ENCODE measurements at regions not wholly inside any gene's neighbourhood (a gene's known extent, or its start where the extent isn't known, plus 50 kb on each side); places are given as distances from the start of the nearest gene placed in this dataset.

DNA sequence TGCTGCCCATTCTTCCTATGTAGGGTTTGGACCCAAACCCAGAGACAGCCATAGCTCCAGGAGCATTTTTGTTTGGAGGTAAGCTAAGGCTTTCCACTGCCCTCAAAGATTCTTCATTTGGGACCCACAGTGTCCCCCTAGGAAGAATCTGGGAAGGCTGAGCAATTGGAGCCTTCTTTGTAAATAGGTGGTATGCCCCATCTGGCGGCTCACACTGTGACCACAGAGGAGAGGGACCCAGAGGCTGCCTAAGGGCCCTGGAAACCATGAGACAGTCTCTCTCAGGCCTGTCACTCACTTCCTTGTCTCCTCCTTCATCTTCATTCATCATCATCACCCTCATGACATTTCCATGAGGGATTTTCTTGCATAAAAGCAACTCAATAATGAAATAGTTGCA lies 215.4 kb upstream of the OSR1 start:
- no peak overlapping the region for H3K4me3 ChIP-seq (replicated peaks in 1 of 3; ENCODE audit: insufficient read depth in 1 of 3, low read depth in 2 of 3, low read length in 3 of 3)
- in situ Hi-C loops (cut with HindIII; ENCODE audit: extremely low pct_ligation_motif_present, low pct_unique_long_range_greater_than_20kb), result loop anchor here (10.0 kb wide), 1 partner anchor 209 kb away; no protein-coding TSS in a partner anchor
- no peaks in the 10 kb centered on the region for H4K20me1 ChIP-seq (ENCODE audit: insufficient read depth, low read length)
- H3K36me3 ChIP-seq (replicated peaks in 1 of 2; ENCODE audit: control insufficient read depth in 1 of 2, insufficient read depth in 2 of 2, low read length in 2 of 2), result no peaks in the 10 kb centered on the region
- peaks cover 12% of the 10 kb centered on the region for H3K4me1 ChIP-seq (ENCODE audit: insufficient read depth, low read length)
- FAIRE-seq (no peak), DNase-seq (ENCODE audit: low spot score) (no peak), ATAC-seq (peak; percentile 76)
- H3K9me3 ChIP-seq (ENCODE audit: low read length), result no peaks in the 10 kb centered on the region
- 0% methylated on average over 1 of the region's 1 CpG for WGBS (ENCODE audit: low lambda C conversion rate)
- H3K9ac ChIP-seq (ENCODE audit: insufficient read depth, low read depth, low read length), result no peak overlapping the region
- no peak for TF ChIP-seq PITX1 (CRISPR knock-in tag; IDR thresholded peaks at IDR 0.05)
- TF ChIP-seq BHLHE40 (IDR thresholded peaks at IDR 0.05; ENCODE audit: low read length), result no peak
- TF ChIP-seq, protein P1, sequence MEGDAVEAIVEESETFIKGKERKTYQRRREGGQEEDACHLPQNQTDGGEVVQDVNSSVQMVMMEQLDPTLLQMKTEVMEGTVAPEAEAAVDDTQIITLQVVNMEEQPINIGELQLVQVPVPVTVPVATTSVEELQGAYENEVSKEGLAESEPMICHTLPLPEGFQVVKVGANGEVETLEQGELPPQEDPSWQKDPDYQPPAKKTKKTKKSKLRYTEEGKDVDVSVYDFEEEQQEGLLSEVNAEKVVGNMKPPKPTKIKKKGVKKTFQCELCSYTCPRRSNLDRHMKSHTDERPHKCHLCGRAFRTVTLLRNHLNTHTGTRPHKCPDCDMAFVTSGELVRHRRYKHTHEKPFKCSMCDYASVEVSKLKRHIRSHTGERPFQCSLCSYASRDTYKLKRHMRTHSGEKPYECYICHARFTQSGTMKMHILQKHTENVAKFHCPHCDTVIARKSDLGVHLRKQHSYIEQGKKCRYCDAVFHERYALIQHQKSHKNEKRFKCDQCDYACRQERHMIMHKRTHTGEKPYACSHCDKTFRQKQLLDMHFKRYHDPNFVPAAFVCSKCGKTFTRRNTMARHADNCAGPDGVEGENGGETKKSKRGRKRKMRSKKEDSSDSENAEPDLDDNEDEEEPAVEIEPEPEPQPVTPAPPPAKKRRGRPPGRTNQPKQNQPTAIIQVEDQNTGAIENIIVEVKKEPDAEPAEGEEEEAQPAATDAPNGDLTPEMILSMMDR (CRISPR knock-in tag; IDR thresholded peaks at IDR 0.05), result peak; percentile 51
- peak; percentile 50; the same call in 1 of the 2 replicates for TF ChIP-seq SMC3 (IDR thresholded peaks at IDR 0.05; ENCODE audit: low read length)
- TF ChIP-seq, protein P2, sequence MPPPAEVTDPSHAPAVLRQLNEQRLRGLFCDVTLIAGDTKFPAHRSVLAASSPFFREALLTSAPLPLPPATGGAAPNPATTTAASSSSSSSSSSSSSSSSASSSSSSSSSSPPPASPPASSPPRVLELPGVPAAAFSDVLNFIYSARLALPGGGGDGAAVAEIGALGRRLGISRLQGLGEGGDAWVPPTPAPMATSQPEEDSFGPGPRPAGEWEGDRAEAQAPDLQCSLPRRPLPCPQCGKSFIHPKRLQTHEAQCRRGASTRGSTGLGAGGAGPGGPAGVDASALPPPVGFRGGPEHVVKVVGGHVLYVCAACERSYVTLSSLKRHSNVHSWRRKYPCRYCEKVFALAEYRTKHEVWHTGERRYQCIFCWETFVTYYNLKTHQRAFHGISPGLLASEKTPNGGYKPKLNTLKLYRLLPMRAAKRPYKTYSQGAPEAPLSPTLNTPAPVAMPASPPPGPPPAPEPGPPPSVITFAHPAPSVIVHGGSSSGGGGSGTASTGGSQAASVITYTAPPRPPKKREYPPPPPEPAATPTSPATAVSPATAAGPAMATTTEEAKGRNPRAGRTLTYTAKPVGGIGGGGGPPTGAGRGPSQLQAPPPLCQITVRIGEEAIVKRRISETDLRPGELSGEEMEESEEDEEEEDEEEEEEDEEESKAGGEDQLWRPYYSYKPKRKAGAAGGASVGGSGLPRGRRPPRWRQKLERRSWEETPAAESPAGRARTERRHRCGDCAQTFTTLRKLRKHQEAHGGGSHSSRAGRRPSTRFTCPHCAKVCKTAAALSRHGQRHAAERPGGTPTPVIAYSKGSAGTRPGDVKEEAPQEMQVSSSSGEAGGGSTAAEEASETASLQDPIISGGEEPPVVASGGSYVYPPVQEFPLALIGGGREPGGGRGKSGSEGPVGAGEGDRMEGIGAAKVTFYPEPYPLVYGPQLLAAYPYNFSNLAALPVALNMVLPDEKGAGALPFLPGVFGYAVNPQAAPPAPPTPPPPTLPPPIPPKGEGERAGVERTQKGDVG (CRISPR knock-in tag; IDR thresholded peaks at IDR 0.05; ENCODE audit: borderline replicate concordance), result no peak
- TF ChIP-seq NFYC (CRISPR knock-in tag; IDR thresholded peaks at IDR 0.05), result no peak
- peak; percentile 33; the same call in 1 of the 2 replicates for TF ChIP-seq RAD21 (CRISPR knock-in tag; IDR thresholded peaks at IDR 0.05)
- TF ChIP-seq STAG1 (CRISPR knock-in tag; IDR thresholded peaks at IDR 0.05), result peak; percentile 63
- intact Hi-C loops (cut with micrococcal nuclease; ENCODE audit: unreplicated experiment), result loop anchor here (5.0 kb wide), 1 partner anchor 211 kb away; no protein-coding TSS in a partner anchor
- ChIA-PET CTCF (ENCODE audit: low intra/inter-chr PET ratio, low total read pairs) (no interaction called here), POLR2A (no interaction called here)
- no TSS peak for BruUV-seq (replicated peaks)
- H3K79me2 ChIP-seq (ENCODE audit: insufficient read depth, low read length), result no peaks in the 10 kb centered on the region
- H3K27me3 ChIP-seq (ENCODE audit: control insufficient read depth in 1 of 2, insufficient read depth in 2 of 2, low read length in 2 of 2), result peaks cover 0 to 7% of the 10 kb centered on the region in 2 experiments; a peak in 1 of 5 replicates
- H3K27ac ChIP-seq (ENCODE audit: extremely low read length, insufficient read depth, low read length), result no peak overlapping the region
- H3K4me2 ChIP-seq (ENCODE audit: low read depth, low read length), result no peak overlapping the region
- no peak overlapping the region for H2AFZ ChIP-seq (ENCODE audit: low read length)

All from HepG2 (cell line).